ENCODE measurements at regions not wholly inside any gene's neighbourhood (a gene's known extent, or its start where the extent isn't known, plus 50 kb on each side); places are given as distances from the start of the nearest gene placed in this dataset.
"Not testable (repeated sequence)": the region's sequence is repeated elsewhere in the genome, so short reads cannot be mapped to it uniquely, and the experiment has no call there.

GRCh38 chr13:52911340-52911739 lies 62.9 kb upstream of the PCDH8 start:
- no peak overlapping the region for H3K4me3 ChIP-seq
- FAIRE-seq (no peak), DNase-seq (ENCODE audit: low read depth in 1 of 2, low spot score in 1 of 2) (no peak), ATAC-seq (no peak)
- TF ChIP-seq ATOH8 (CRISPR knock-in tag; IDR thresholded peaks at IDR 0.05; ENCODE audit: low read depth), result no peak
- TF ChIP-seq HOXB5 (CRISPR knock-in tag; IDR thresholded peaks at IDR 0.05), result no peak
- no peak for TF ChIP-seq POLR2A (IDR thresholded peaks at IDR 0.05; ENCODE audit: low read length)
- no peak for TF ChIP-seq JUNB (IDR thresholded peaks at IDR 0.05)
- TF ChIP-seq RCOR1 (IDR thresholded peaks at IDR 0.05; ENCODE audit: low read depth, low read length), result no peak
- TF ChIP-seq CEBPB (IDR thresholded peaks at IDR 0.05), result no peak
- no peak for TF ChIP-seq POLR2AphosphoS2 (conservative IDR thresholded peaks at IDR 0.05; ENCODE audit: low read length)
- TF ChIP-seq ZSCAN20 (CRISPR knock-in tag; IDR thresholded peaks at IDR 0.05), result no peak
- TF ChIP-seq BHLHE40 (IDR thresholded peaks at IDR 0.05; ENCODE audit: low read depth, low read length), result no peak
- no peak for TF ChIP-seq RARB (CRISPR knock-in tag; IDR thresholded peaks at IDR 0.05)
- no peak for TF ChIP-seq RNF2 (IDR thresholded peaks at IDR 0.05; ENCODE audit: borderline replicate concordance, low read depth)
- no peak for TF ChIP-seq ESRRA (IDR thresholded peaks at IDR 0.05; ENCODE audit: borderline replicate concordance, low read length)
- no peak for TF ChIP-seq NFE2L2 (conservative IDR thresholded peaks at IDR 0.05; ENCODE audit: low read length)
- TF ChIP-seq HES2 (IDR thresholded peaks at IDR 0.05), result no peak
- TF ChIP-seq ELK1 (IDR thresholded peaks at IDR 0.05; ENCODE audit: low read depth, low read length), result no peak
- 5% methylated on average over 2 of the region's 2 CpGs for WGBS (ENCODE audit: missing lambda C conversion rate)
- ChIA-PET POLR2A (no interaction called here), CTCF (no interaction called here)
- no peaks in the 10 kb centered on the region for H3K4me1 ChIP-seq
- no peak overlapping the region for H3K27ac ChIP-seq
- H3K9me3 ChIP-seq, result no peaks in the 10 kb centered on the region
- no peak overlapping the region for H3K4me2 ChIP-seq

- POLR2A ChIA-PET; H3K4me2 ChIP-seq; H3K4me3 ChIP-seq; H3K4me1 ChIP-seq; H3K9me3 ChIP-seq; FAIRE-seq; CTCF ChIA-PET; H3K27ac ChIP-seq; ATAC-seq; DNase-seq (ENCODE audit: low read depth in 1 of 2, low spot score in 1 of 2): not testable (repeated sequence)
- 0% methylated on average over 2 of the region's 2 CpGs for WGBS (ENCODE audit: missing lambda C conversion rate)
These were observed 61.9 kb upstream of the PCDH8 start for GRCh38 chr13:52910318-52910717.

GRCh38 chr13:52906122-52906903 lies 57.9 kb upstream of the PCDH8 start:
- TF ChIP-seq TFCP2L1 (CRISPR knock-in tag; IDR thresholded peaks at IDR 0.05) (no peak), PBX3 (IDR thresholded peaks at IDR 0.05) (no peak), ELK1 (IDR thresholded peaks at IDR 0.05; ENCODE audit: low read depth, low read length) (no peak), TP53 (CRISPR knock-in tag; IDR thresholded peaks at IDR 0.05) (no peak), HOXA7 (CRISPR knock-in tag; IDR thresholded peaks at IDR 0.05) (no peak), FOXS1 (CRISPR knock-in tag; IDR thresholded peaks at IDR 0.05) (no peak), SMC3 (IDR thresholded peaks at IDR 0.05) (no peak), ESRRA (IDR thresholded peaks at IDR 0.05; ENCODE audit: borderline replicate concordance, low read length) (no peak), BHLHE40 (IDR thresholded peaks at IDR 0.05; ENCODE audit: low read depth, low read length) (no peak), MAFK (IDR thresholded peaks at IDR 0.05; ENCODE audit: partially characterized antibody) (no peak), CEBPB (IDR thresholded peaks at IDR 0.05) (no peak), RCOR1 (IDR thresholded peaks at IDR 0.05; ENCODE audit: low read depth, low read length) (no peak), NPAS2 (CRISPR knock-in tag; IDR thresholded peaks at IDR 0.05; ENCODE audit: borderline replicate concordance) (no peak), HOXB5 (CRISPR knock-in tag; IDR thresholded peaks at IDR 0.05) (no peak), FOSB (CRISPR knock-in tag; IDR thresholded peaks at IDR 0.05) (no peak), MYC (IDR thresholded peaks at IDR 0.05; ENCODE audit: borderline replicate concordance, low read length) (no peak), ATOH8 (CRISPR knock-in tag; IDR thresholded peaks at IDR 0.05; ENCODE audit: low read depth) (no peak), RNF2 (IDR thresholded peaks at IDR 0.05; ENCODE audit: borderline replicate concordance, low read depth) (no peak), EP300 (IDR thresholded peaks at IDR 0.05) (no peak)
- Histone ChIP-seq H3K4me1 (no peaks in the 10 kb centered on the region), H3K4me2 (no peak overlapping the region), H3K9me3 (no peaks in the 10 kb centered on the region), H3K4me3 (no peak overlapping the region), H3K27ac (no peak overlapping the region)
- ChIA-PET CTCF (no interaction called here), POLR2A (no interaction called here)
- ATAC-seq (no peak), DNase-seq (ENCODE audit: low read depth in 1 of 2, low spot score in 1 of 2) (no peak), FAIRE-seq (no peak)
- WGBS (ENCODE audit: missing lambda C conversion rate), result 10% methylated on average over 18 of the region's 20 CpGs

Measured in A549 (cell line).